ENCODE measurements at regions not wholly inside any gene's neighbourhood (a gene's known extent, or its start where the extent isn't known, plus 50 kb on each side); places are given as distances from the start of the nearest gene placed in this dataset.
A peak's percentile ranks its signal among the peaks of the same experiment; 100 is the strongest.

DNA sequence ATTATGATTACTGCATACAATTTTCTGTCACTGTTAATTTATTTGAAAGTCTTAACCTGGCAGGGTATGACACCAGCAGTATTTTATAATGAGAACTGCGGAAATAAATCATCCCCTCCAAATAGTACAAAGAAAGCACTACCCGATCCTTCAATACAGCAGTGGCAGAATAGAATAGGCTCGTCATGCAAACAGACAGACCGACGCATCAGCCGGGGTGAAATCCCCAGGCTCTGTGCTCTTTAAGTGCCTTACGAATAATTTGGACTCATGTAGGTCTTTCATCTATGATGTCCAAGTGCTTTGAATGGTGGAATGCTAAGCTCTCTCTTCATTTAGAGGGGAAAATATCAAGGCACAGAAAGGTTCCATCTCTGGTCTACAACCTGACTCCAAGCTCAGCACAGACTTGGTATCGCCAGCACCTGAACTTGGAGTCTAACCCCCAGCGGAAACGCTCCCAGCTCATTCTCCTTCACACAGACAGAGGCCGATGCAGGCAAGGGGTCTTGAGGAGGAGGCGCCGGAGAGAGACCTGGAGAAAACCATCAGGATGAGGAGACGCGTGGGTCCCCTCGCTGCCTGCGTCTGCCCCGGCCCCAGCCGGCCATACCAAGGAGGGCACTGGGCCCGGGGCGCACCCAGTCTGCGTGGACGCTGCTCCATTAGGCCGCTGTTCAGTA lies 568.1 kb upstream of the MKI67 start:
- ATAC-seq, result no peak
- Histone ChIP-seq H3K27me3 (ENCODE audit: control insufficient read depth, insufficient read depth) (no peaks in the 10 kb centered on the region), H3K4me1 (ENCODE audit: control insufficient read depth, insufficient read depth, low read length) (no peaks in the 10 kb centered on the region), H3K4me3 (ENCODE audit: low read length) (no peak overlapping the region), H3K9me3 (ENCODE audit: control insufficient read depth, low read length) (no peaks in the 10 kb centered on the region), H3K27ac (ENCODE audit: low read length) (no peak overlapping the region)
- no peak for DNase-seq
- WGBS, result 93% methylated on average over 24 of the region's 24 CpGs
- intact Hi-C loops (cut with DNase I), result no loop called here

DNA sequence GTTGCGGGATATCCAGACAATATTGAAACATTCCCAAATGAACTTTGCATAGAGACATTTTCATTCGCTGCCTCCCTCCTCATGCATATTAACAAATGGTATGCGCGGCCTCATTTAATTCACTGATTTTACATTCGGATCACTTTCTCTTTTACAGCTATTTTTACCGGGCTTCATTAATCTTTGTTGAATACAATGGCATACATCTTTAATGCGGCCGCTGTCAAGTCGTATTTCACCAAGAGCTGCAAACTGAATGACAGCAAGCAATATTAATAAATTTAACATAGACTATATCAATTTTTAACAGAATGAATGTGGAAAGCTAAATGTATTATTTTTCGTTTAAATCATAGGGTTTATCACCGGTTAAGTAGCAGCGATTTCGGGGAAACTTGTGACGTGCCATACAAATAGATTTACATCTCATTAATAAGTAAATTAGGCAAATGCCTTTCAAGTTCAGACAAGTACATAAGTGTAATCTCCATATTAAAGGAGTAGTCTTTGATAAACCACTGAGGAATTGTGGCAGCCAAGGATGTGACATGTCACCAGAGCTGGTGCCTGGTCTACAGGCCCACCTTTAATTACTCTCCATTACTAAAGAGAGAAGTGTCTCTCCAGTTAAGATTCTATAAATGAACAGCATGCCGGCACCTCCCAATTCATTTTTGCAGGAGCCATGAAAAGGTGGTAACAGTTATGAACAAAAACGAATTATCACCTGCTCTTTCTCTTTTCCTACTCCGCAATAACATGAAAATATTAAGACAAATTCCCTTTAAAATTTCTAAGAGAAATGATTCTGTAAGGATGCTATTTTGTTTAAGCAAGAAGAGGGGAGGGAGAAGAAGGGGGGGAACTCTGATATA lies 568.9 kb upstream of the MKI67 start:
- DNase-seq (no peak), ATAC-seq (no peak)
- 94% methylated on average over 17 of the region's 17 CpGs for WGBS
- no peaks in the 10 kb centered on the region for H3K27me3 ChIP-seq (ENCODE audit: control insufficient read depth, insufficient read depth)
- intact Hi-C loops (cut with DNase I), result no loop called here
- H3K4me1 ChIP-seq (ENCODE audit: control insufficient read depth, insufficient read depth, low read length), result no peaks in the 10 kb centered on the region
- H3K9me3 ChIP-seq (ENCODE audit: control insufficient read depth, low read length), result no peaks in the 10 kb centered on the region
- H3K27ac ChIP-seq (ENCODE audit: low read length), result no peak overlapping the region
- H3K4me3 ChIP-seq (ENCODE audit: low read length), result no peak overlapping the region

DNA sequence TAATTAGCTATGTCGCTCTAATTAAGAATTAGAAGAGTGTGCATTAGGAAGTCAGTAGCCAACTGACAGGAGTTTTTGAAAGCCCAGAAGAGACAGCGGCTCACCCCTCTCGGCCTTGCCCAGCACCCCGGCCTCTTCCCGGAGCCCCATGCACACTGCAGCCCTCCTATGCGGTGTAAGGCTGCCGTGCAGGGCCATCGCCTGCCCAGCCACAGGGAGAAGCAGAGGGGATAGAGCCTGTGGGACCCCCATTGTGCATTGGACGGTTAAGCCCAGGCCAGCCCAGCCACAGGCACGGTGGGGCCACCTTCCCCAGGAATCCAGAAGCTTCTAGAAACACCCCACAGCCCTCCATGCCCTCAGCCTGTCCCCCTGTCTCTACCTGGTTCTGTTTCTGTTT lies 569.7 kb upstream of the MKI67 start:
- DNase-seq, result no peak
- Histone ChIP-seq H3K4me3 (ENCODE audit: low read length) (no peak overlapping the region), H3K9me3 (ENCODE audit: control insufficient read depth, low read length) (no peaks in the 10 kb centered on the region), H3K27me3 (ENCODE audit: control insufficient read depth, insufficient read depth) (no peaks in the 10 kb centered on the region), H3K4me1 (ENCODE audit: control insufficient read depth, insufficient read depth, low read length) (no peaks in the 10 kb centered on the region), H3K27ac (ENCODE audit: low read length) (no peak overlapping the region)
- WGBS, result 86% methylated on average over 10 of the region's 10 CpGs
- no peak for ATAC-seq
- intact Hi-C loops (cut with DNase I), result no loop called here

DNA sequence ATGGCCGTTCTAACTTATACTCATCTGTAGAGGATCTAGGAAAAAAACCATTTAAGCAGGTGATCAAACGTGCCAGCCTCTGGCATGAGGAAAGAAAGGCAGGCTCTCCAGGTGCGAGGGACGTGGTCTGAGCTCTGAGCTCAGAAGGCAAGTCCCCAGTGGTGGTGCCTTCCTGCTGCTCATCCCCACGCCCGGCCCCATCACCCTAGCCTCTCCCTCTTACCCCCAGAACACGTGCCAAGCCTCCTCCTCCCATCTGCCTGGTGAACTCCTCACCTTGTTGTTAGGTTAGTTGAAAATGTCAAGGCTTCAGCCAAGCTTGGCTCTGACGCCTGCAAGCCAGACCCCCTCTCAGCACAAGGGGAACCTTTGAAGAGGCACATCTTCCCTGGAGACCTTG lies 571.2 kb upstream of the MKI67 start:
- ATAC-seq, result no peak
- WGBS, result 76% methylated on average over 8 of the region's 8 CpGs

GRCh38 chr10:128701381-128701780 lies 575.2 kb upstream of the MKI67 start:
- no peaks in the 10 kb centered on the region for H3K27me3 ChIP-seq (ENCODE audit: control insufficient read depth, insufficient read depth)
- H3K4me3 ChIP-seq (ENCODE audit: low read length), result no peak overlapping the region
- H3K4me1 ChIP-seq (ENCODE audit: control insufficient read depth, insufficient read depth, low read length), result no peaks in the 10 kb centered on the region
- DNase-seq, result no peak
- intact Hi-C loops (cut with DNase I), result no loop called here
- H3K9me3 ChIP-seq (ENCODE audit: control insufficient read depth, low read length), result no peaks in the 10 kb centered on the region
- no peak overlapping the region for H3K27ac ChIP-seq (ENCODE audit: low read length)
- WGBS, result 40% methylated on average over 4 of the region's 4 CpGs
- no peak for ATAC-seq

More for the DNA sequence above, 571.2 kb upstream of the MKI67 start:
- H3K27ac ChIP-seq (ENCODE audit: low read length), result no peak overlapping the region
- no peak overlapping the region for H3K4me3 ChIP-seq (ENCODE audit: low read length)
- H3K4me1 ChIP-seq (ENCODE audit: control insufficient read depth, insufficient read depth, low read length), result no peaks in the 10 kb centered on the region
- intact Hi-C loops (cut with DNase I), result no loop called here
- no peaks in the 10 kb centered on the region for H3K9me3 ChIP-seq (ENCODE audit: control insufficient read depth, low read length)
- DNase-seq, result no peak
- no peaks in the 10 kb centered on the region for H3K27me3 ChIP-seq (ENCODE audit: control insufficient read depth, insufficient read depth)

- H3K4me3 ChIP-seq (ENCODE audit: low read length), result no peak overlapping the region
- no peaks in the 10 kb centered on the region for H3K9me3 ChIP-seq (ENCODE audit: control insufficient read depth, low read length)
- H3K4me1 ChIP-seq (ENCODE audit: control insufficient read depth, insufficient read depth, low read length), result no peaks in the 10 kb centered on the region
- no peak for ATAC-seq
- 90% methylated on average over 1 of the region's 1 CpG for WGBS
- H3K27me3 ChIP-seq (ENCODE audit: control insufficient read depth, insufficient read depth), result no peaks in the 10 kb centered on the region
- no peak overlapping the region for H3K27ac ChIP-seq (ENCODE audit: low read length)
- DNase-seq, result no peak
- intact Hi-C loops (cut with DNase I), result no loop called here
Measured at GRCh38 chr10:128701837-128702236, 575.6 kb upstream of the MKI67 start.

- DNase-seq (no peak), ATAC-seq (no peak)
- intact Hi-C loops (cut with DNase I), result no loop called here
- Histone ChIP-seq H3K4me3 (ENCODE audit: low read length) (no peak overlapping the region), H3K27me3 (ENCODE audit: control insufficient read depth, insufficient read depth) (no peaks in the 10 kb centered on the region), H3K9me3 (ENCODE audit: control insufficient read depth, low read length) (no peaks in the 10 kb centered on the region), H3K27ac (ENCODE audit: low read length) (no peak overlapping the region), H3K4me1 (ENCODE audit: control insufficient read depth, insufficient read depth, low read length) (no peaks in the 10 kb centered on the region)
- 87% methylated on average over 1 of the region's 1 CpG for WGBS
Measured at GRCh38 chr10:128704716-128705115, 578.5 kb upstream of the MKI67 start.

GRCh38 chr10:128708182-128708581 lies 582.0 kb upstream of the MKI67 start:
- no peaks in the 10 kb centered on the region for H3K27me3 ChIP-seq (ENCODE audit: control insufficient read depth, insufficient read depth)
- no peaks in the 10 kb centered on the region for H3K4me1 ChIP-seq (ENCODE audit: control insufficient read depth, insufficient read depth, low read length)
- DNase-seq (no peak), ATAC-seq (no peak)
- 75% methylated on average over 9 of the region's 9 CpGs for WGBS
- intact Hi-C loops (cut with DNase I), result no loop called here
- H3K9me3 ChIP-seq (ENCODE audit: control insufficient read depth, low read length), result no peaks in the 10 kb centered on the region
- no peak overlapping the region for H3K27ac ChIP-seq (ENCODE audit: low read length)
- H3K4me3 ChIP-seq (ENCODE audit: low read length), result no peak overlapping the region

GRCh38 chr10:128709686-128710085 lies 583.5 kb upstream of the MKI67 start:
- H3K4me1 ChIP-seq (ENCODE audit: control insufficient read depth, insufficient read depth, low read length), result no peaks in the 10 kb centered on the region
- 76% methylated on average over 12 of the region's 12 CpGs for whole genome bisulfite sequencing
- DNase-seq (no peak), ATAC-seq (no peak)
- no peaks in the 10 kb centered on the region for H3K27me3 ChIP-seq (ENCODE audit: control insufficient read depth, insufficient read depth)
- no peaks in the 10 kb centered on the region for H3K9me3 ChIP-seq (ENCODE audit: control insufficient read depth, low read length)
- no peak overlapping the region for H3K27ac ChIP-seq (ENCODE audit: low read length)
- intact Hi-C loops (cut with DNase I), result no loop called here
- no peak overlapping the region for H3K4me3 ChIP-seq (ENCODE audit: low read length)

- peak; percentile 26 to 36 for ATAC-seq
- Histone ChIP-seq H3K9me3 (ENCODE audit: control insufficient read depth, low read length) (no peaks in the 10 kb centered on the region), H3K4me3 (ENCODE audit: low read length) (no peak overlapping the region), H3K4me1 (ENCODE audit: control insufficient read depth, insufficient read depth, low read length) (no peaks in the 10 kb centered on the region), H3K27me3 (ENCODE audit: control insufficient read depth, insufficient read depth) (no peaks in the 10 kb centered on the region), H3K27ac (ENCODE audit: low read length) (no peak overlapping the region)
- 39% methylated on average over 49 of the region's 49 CpGs for WGBS
- intact Hi-C loops (cut with DNase I), result no loop called here
- peak in 1 of 3 donors; percentile 56 for DNase-seq
Measured at GRCh38 chr10:128710098-128710797, 584.0 kb upstream of the MKI67 start.

- 72% methylated on average over 8 of the region's 8 CpGs for WGBS
- Histone ChIP-seq H3K4me3 (ENCODE audit: low read length) (no peak overlapping the region), H3K4me1 (ENCODE audit: control insufficient read depth, insufficient read depth, low read length) (no peaks in the 10 kb centered on the region), H3K9me3 (ENCODE audit: control insufficient read depth, low read length) (no peaks in the 10 kb centered on the region), H3K27me3 (ENCODE audit: control insufficient read depth, insufficient read depth) (no peaks in the 10 kb centered on the region), H3K27ac (ENCODE audit: low read length) (no peak overlapping the region)
- intact Hi-C loops (cut with DNase I), result no loop called here
- ATAC-seq (no peak), DNase-seq (no peak)
Measured at GRCh38 chr10:128710798-128711183, 584.6 kb upstream of the MKI67 start.
